ENCODE measurements at regions not wholly inside any gene's neighbourhood (a gene's known extent, or its start where the extent isn't known, plus 50 kb on each side); places are given as distances from the start of the nearest gene placed in this dataset.

DNA sequence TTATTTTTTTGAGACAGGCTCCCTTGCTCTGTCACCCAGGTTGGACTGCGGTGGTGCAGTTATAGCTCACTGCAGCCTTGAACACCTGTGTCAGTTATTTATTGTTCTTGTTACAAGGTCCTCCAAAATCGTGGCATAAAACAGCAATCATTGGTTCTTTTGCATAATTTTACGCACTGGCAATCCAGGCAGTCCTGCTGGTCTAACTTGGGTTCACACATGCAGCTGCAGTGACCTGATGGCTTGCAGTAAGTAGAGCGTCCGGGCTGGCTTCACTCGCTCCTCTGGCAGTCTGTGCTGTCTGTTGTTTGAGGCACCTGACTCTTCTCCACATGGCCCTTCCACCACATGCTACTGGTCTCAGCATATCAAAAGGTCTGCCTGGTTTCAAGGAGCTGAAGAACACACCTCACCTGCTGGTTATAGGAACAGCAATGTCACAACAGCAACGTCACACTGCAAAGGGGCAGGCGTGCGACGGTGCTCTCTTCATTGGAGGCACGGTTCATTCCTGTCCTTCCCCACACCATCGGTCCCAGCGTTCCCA is 894.6 kb downstream of the TRIML1 start:
- TF ChIP-seq, protein P1, sequence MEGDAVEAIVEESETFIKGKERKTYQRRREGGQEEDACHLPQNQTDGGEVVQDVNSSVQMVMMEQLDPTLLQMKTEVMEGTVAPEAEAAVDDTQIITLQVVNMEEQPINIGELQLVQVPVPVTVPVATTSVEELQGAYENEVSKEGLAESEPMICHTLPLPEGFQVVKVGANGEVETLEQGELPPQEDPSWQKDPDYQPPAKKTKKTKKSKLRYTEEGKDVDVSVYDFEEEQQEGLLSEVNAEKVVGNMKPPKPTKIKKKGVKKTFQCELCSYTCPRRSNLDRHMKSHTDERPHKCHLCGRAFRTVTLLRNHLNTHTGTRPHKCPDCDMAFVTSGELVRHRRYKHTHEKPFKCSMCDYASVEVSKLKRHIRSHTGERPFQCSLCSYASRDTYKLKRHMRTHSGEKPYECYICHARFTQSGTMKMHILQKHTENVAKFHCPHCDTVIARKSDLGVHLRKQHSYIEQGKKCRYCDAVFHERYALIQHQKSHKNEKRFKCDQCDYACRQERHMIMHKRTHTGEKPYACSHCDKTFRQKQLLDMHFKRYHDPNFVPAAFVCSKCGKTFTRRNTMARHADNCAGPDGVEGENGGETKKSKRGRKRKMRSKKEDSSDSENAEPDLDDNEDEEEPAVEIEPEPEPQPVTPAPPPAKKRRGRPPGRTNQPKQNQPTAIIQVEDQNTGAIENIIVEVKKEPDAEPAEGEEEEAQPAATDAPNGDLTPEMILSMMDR (tag by site-specific recombination; IDR thresholded peaks at IDR 0.05), result no peak
- TF ChIP-seq, protein P2, sequence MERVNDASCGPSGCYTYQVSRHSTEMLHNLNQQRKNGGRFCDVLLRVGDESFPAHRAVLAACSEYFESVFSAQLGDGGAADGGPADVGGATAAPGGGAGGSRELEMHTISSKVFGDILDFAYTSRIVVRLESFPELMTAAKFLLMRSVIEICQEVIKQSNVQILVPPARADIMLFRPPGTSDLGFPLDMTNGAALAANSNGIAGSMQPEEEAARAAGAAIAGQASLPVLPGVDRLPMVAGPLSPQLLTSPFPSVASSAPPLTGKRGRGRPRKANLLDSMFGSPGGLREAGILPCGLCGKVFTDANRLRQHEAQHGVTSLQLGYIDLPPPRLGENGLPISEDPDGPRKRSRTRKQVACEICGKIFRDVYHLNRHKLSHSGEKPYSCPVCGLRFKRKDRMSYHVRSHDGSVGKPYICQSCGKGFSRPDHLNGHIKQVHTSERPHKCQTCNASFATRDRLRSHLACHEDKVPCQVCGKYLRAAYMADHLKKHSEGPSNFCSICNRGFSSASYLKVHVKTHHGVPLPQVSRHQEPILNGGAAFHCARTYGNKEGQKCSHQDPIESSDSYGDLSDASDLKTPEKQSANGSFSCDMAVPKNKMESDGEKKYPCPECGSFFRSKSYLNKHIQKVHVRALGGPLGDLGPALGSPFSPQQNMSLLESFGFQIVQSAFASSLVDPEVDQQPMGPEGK (tag by site-specific recombination; IDR thresholded peaks at IDR 0.05), result no peak
- TF ChIP-seq, protein P3, sequence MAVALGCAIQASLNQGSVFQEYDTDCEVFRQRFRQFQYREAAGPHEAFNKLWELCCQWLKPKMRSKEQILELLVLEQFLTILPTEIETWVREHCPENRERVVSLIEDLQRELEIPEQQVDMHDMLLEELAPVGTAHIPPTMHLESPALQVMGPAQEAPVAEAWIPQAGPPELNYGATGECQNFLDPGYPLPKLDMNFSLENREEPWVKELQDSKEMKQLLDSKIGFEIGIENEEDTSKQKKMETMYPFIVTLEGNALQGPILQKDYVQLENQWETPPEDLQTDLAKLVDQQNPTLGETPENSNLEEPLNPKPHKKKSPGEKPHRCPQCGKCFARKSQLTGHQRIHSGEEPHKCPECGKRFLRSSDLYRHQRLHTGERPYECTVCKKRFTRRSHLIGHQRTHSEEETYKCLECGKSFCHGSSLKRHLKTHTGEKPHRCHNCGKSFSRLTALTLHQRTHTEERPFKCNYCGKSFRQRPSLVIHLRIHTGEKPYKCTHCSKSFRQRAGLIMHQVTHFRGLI (tag by site-specific recombination; IDR thresholded peaks at IDR 0.05), result no peak
- TF ChIP-seq ZNF2 (tag by site-specific recombination; IDR thresholded peaks at IDR 0.05) (no peak), REPIN1 (tag by site-specific recombination; IDR thresholded peaks at IDR 0.05; ENCODE audit: low read depth) (no peak), ZBTB20 (tag by site-specific recombination; IDR thresholded peaks at IDR 0.05) (no peak), MYNN (tag by site-specific recombination; IDR thresholded peaks at IDR 0.05; ENCODE audit: borderline replicate concordance) (no peak), ZNF791 (tag by site-specific recombination; IDR thresholded peaks at IDR 0.05) (no peak)
